ENCODE measurements at regions not wholly inside any gene's neighbourhood (a gene's known extent, or its start where the extent isn't known, plus 50 kb on each side); places are given as distances from the start of the nearest gene placed in this dataset.
"Not testable (repeated sequence)": the region's sequence is repeated elsewhere in the genome, so short reads cannot be mapped to it uniquely, and the experiment has no call there.

DNA sequence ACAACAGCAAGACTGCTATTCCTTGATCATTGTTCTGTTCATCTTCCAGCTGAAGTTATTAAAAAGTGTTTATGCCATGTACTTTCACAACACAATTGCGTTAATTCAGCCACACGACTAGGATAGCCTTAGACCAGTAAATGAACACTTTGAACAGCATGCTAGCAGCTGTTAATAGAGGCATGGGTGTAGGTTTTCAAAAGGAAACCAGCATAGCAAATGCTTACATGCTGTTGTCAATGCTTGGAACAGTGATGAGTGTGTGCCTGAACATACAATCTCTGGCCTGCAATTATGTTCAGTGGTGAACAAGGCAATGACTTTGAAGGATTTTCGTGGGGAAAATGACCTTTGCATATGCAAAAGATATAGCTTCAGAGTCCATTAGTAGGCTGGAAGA is 127.4 kb upstream of the RBM19 start:
- DNase-seq (no peak), ATAC-seq (no peak)
- Mint-ChIP-seq H3K27me3 (no peaks in the 10 kb centered on the region), H3K9me3 (ENCODE audit: low read depth) (no peaks in the 10 kb centered on the region), H3K36me3 (no peaks in the 10 kb centered on the region), H3K4me1 (no peaks in the 10 kb centered on the region), H3K27ac (no peak overlapping the region), H3K4me3 (no peak overlapping the region)
- CTCF ChIA-PET: no interaction called here

DNA sequence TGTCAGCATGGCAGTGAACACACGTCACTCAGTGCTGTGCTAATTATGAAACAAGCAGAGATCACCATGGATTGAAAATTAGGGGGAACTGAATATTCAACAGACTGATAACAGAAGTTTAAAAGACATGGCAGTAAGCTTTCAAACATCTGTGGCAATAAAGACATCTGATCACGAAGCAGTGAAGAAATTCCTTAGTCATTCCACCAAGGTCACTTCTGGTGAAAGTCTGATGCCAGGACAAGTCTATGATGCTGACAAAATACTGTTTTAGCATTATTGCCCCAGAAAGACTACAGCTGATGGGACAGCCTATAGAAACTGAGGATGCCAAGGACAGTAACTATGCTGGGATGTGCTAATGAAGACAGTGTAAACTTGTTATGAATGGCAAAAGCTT is 126.9 kb upstream of the RBM19 start:
- DNase-seq (no peak), ATAC-seq (no peak)
- no peaks in the 10 kb centered on the region for H3K4me1 Mint-ChIP-seq
- CTCF ChIA-PET: no interaction called here
- no peaks in the 10 kb centered on the region for H3K36me3 Mint-ChIP-seq
- H3K27me3 Mint-ChIP-seq: no peaks in the 10 kb centered on the region
- no peak overlapping the region for H3K4me3 Mint-ChIP-seq
- H3K27ac Mint-ChIP-seq: no peak overlapping the region
- no peaks in the 10 kb centered on the region for H3K9me3 Mint-ChIP-seq (ENCODE audit: low read depth)

DNA sequence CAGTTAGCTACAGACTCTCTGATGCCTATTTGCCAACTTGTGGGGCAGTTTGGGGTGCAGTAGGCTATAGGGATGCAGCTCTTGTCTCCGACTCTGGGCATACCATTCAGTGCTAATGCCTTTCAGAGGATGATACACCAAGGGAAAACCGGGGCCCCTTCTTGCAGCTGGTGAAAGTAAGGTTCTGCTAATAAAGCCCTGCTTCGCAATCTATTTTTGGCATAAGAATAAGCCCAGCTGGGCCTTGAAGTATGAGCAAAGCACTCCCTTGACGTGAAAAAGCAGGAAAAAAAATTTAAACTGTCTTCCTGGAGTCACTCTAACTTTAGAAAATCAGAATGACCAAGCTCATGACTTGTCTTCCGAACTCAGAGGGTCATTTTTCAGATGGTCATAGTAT is 124.1 kb upstream of the RBM19 start:
- CTCF ChIA-PET: no interaction called here
- H3K4me1 Mint-ChIP-seq: no peaks in the 10 kb centered on the region
- H3K9me3 Mint-ChIP-seq (ENCODE audit: low read depth): no peaks in the 10 kb centered on the region
- no peak overlapping the region for H3K27ac Mint-ChIP-seq
- no peaks in the 10 kb centered on the region for H3K27me3 Mint-ChIP-seq
- H3K36me3 Mint-ChIP-seq: no peaks in the 10 kb centered on the region
- ATAC-seq (no peak), DNase-seq (no peak)
- H3K4me3 Mint-ChIP-seq: no peak overlapping the region

DNA sequence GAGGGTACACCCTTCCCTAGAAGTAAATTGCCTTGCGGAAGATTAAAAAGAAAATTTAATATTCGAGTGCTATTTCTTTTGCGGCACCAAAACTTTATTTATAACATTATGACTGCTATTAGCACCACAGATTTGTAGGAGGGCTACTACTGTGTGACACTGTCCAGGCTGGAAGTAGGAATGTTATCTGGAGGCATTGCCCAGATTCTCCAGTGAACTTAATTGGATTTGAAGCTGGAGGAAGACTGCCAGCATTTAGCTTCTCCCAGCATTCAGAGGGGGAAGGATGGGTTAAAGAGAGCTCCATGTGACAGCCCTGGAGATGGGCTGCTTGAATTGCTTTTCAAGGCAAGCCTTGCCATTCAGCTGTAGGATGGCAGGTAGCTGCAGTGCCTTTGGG is 107.0 kb upstream of the RBM19 start:
- H3K27me3 Mint-ChIP-seq: no peaks in the 10 kb centered on the region
- CTCF ChIA-PET: no interaction called here
- no peak for DNase-seq
- H3K4me3 Mint-ChIP-seq: no peak overlapping the region
- ATAC-seq: no peak
- no peak overlapping the region for H3K27ac Mint-ChIP-seq
- no peaks in the 10 kb centered on the region for H3K9me3 Mint-ChIP-seq (ENCODE audit: low read depth)
- no peaks in the 10 kb centered on the region for H3K4me1 Mint-ChIP-seq
- no peaks in the 10 kb centered on the region for H3K36me3 Mint-ChIP-seq

DNA sequence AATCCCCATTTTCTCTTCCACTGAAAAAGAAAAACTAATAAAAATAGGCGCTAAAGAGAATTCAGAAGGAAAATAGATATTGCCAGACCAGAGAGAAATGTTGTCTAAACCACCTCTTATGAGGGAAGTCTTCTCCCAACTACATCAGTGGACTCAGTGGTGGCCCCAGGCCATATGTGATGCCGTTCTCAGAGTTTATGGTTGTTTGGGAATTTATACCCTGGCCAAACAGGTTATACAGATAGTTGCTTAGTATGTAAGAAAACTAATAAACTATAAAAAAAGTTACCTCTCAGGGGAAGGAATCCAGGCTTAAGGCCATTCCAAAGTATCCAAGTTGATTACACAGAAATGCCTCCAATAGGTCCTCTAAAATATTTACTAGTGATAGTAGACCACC is 103.4 kb upstream of the RBM19 start:
- H3K27me3 Mint-ChIP-seq: peaks cover under 1% of the 10 kb centered on the region
- no peak overlapping the region for H3K27ac Mint-ChIP-seq
- ATAC-seq: no peak

DNA sequence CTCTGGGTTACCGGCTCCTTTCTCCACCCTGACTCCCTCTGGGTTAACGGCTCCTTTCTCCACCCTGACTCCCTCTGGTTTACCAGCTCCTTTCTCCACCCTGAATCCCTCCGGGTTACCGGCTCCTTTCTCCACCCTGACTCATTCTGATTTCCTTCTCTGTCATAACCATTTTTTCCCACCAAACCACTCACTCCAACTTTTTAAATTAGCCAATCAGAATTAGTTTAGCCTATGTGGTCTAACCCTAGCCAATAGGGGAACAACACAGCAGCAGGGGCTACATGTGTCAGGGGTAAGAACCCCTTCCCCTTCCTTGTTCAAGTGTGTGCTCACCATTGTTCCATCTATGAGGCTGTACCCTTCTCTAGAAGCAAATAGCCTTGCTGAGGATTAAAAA is 98.4 kb upstream of the RBM19 start:
- H3K4me1 Mint-ChIP-seq: no peaks in the 10 kb centered on the region
- H3K4me3 Mint-ChIP-seq: no peak overlapping the region
- ATAC-seq: no peak
- H3K9me3 Mint-ChIP-seq (ENCODE audit: low read depth): no peaks in the 10 kb centered on the region
- H3K36me3 Mint-ChIP-seq: no peaks in the 10 kb centered on the region
- no peak for DNase-seq
- CTCF ChIA-PET: no interaction called here
- H3K27me3 Mint-ChIP-seq: peaks cover 2% of the 10 kb centered on the region
- H3K27ac Mint-ChIP-seq: no peak overlapping the region

More for the DNA sequence above, 103.4 kb upstream of the RBM19 start:
- no peaks in the 10 kb centered on the region for H3K36me3 Mint-ChIP-seq
- H3K4me1 Mint-ChIP-seq: no peaks in the 10 kb centered on the region
- DNase-seq: no peak
- H3K9me3 Mint-ChIP-seq (ENCODE audit: low read depth): no peaks in the 10 kb centered on the region
- H3K4me3 Mint-ChIP-seq: no peak overlapping the region
- CTCF ChIA-PET: no interaction called here

DNA sequence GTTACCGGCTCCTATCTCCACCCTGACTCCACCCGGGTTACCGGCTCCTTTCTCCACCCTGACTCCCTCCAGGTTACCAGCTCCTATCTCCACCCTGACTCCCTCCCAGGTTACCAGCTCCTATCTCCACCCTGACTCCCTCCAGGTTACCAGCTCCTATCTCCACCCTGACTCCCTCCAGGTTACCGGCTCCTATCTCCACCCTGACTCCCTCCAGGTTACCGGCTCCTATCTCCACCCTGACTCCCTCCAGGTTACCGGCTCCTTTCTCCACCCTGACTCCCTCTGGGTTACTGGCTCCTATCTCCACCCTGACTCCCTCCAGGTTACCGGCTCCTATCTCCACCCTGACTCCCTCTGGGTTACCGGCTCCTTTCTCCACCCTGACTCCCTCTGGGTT is 97.9 kb upstream of the RBM19 start:
- H3K27ac Mint-ChIP-seq; H3K27me3 Mint-ChIP-seq; DNase-seq; H3K36me3 Mint-ChIP-seq; CTCF ChIA-PET; H3K4me1 Mint-ChIP-seq; ATAC-seq; H3K4me3 Mint-ChIP-seq; H3K9me3 Mint-ChIP-seq (ENCODE audit: low read depth): not testable (repeated sequence)

DNA sequence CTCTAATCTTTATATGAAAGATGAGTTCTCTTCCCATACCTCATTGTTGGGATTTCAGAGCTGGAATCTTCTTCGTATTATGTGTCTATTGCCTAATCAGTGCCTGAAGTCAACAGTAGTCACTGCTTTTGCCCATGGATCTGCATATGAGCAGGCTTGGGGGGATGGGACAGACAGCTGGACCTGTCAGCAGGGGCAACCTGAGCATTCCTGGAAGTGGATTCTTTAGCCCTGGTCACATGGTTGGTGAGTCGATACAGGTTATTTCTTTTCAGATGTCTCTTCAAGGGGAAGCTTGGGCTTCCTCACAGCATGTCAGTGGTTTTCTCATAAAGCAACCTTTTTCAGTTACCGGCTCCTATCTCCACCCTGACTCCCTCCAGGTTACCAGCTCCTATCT is 97.3 kb upstream of the RBM19 start:
- DNase-seq (no peak), ATAC-seq (no peak)
- no peaks in the 10 kb centered on the region for H3K4me1 Mint-ChIP-seq
- no peaks in the 10 kb centered on the region for H3K9me3 Mint-ChIP-seq (ENCODE audit: low read depth)
- H3K27me3 Mint-ChIP-seq: peaks cover 2% of the 10 kb centered on the region
- no peak overlapping the region for H3K4me3 Mint-ChIP-seq
- H3K27ac Mint-ChIP-seq: no peak overlapping the region
- no peaks in the 10 kb centered on the region for H3K36me3 Mint-ChIP-seq
- CTCF ChIA-PET: no interaction called here

DNA sequence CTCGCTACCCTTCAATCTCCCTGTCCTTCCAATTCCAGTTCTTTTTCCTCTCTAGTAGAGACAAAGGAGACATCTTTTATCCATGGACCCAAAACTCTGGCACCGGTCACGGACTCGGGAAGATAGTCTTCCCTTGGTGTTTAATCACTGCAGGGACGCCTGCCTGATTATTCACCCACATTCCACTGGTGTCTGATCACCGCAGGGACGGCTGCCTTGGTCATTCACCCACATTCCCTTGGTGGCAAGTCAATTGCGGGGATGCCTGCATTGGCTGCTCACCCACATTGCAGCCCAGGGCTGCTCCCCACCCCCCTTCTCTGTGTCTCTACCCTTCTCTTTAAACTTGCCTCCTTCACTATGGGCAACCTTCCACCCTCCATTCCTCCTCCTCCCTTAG is 90.2 kb upstream of the RBM19 start:
- H3K9me3 Mint-ChIP-seq (ENCODE audit: low read depth); ATAC-seq; H3K36me3 Mint-ChIP-seq; H3K4me1 Mint-ChIP-seq; DNase-seq; CTCF ChIA-PET; H3K27me3 Mint-ChIP-seq; H3K27ac Mint-ChIP-seq; H3K4me3 Mint-ChIP-seq: not testable (repeated sequence)

DNA sequence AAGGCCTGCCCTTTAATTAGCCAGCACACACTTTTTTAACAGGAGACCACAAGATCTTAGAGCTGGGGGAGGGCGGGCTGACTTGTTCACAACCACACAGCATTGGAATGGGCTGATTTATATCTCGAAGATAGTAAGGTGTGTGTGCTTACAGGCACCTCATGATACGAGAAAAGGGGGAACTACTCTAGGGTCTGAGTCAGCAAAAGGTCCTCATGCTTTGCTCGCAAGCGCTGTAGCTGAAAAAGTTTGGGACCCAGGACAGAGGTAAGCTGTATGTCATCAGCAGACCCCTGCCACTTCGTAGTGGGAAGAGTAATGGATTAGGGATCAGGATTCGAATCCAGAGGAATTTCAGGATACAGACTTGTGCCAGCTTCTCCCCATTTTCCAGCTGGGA is 88.9 kb upstream of the RBM19 start:
- CTCF ChIA-PET: no interaction called here
- Mint-ChIP-seq H3K36me3 (no peaks in the 10 kb centered on the region), H3K4me1 (no peaks in the 10 kb centered on the region), H3K27ac (no peak overlapping the region), H3K4me3 (no peak overlapping the region), H3K9me3 (ENCODE audit: low read depth) (no peaks in the 10 kb centered on the region), H3K27me3 (no peaks in the 10 kb centered on the region)
- ATAC-seq (no peak), DNase-seq (no peak)

DNA sequence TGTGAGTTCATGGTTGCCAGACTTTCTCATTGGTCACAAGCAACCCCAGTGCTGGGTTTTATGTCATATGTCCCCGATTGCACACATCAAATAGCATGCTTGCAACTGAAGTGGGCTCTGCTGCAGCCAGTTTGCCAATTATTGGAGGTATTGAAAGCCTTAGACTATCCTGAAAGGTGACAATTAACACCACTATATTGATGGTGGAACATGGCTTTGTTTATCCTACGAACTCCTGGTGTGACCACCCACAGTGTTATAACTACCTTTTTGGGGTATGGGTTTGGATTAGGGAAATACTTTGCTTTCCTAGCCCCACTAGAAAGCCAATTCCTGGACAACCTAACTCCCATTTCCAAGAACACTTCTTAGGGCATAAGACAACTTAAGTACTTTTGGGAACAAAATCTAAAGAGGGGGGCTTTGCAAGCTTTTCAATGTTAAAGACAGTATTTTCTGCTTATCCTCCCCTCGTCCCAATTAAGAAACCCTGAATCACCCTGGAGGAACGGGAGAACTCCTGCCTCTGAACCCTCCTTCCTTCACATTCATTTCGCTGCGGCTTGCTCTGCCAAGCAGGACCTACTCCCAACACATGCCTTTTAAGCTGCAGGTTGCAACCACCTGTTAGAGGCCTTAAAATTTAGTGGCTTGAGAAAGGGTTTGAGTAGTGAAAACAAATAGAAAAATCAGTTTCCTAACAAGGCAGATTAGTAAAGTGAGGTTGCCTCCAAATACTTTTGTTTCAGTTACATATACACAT is 80.3 kb upstream of the RBM19 start:
- no peak overlapping the region for H3K27ac Mint-ChIP-seq
- no peaks in the 10 kb centered on the region for H3K4me1 Mint-ChIP-seq
- no peaks in the 10 kb centered on the region for H3K9me3 Mint-ChIP-seq (ENCODE audit: low read depth)
- ATAC-seq: no peak
- no peaks in the 10 kb centered on the region for H3K27me3 Mint-ChIP-seq
- no peak for DNase-seq
- CTCF ChIA-PET: no interaction called here
- H3K36me3 Mint-ChIP-seq: no peaks in the 10 kb centered on the region
- H3K4me3 Mint-ChIP-seq: no peak overlapping the region

DNA sequence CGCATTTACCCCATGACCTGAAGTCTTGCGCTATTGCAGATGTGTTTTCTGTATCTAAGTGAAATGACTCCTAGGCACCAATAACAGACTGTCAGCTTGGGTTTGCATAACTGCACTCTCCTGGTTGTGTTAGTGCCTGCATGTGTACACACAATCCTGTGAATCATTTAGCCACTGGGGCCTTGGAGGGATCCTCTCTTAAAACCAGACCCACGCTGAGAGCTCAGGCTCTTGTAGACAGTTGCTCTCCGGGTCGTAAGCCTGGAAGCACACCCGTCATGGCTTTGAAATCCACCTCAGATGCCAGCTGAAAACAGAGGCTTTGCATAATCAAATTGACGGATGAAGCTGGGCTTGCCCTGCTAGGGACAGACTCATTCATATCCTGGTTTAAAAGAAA is 79.2 kb upstream of the RBM19 start:
- no peak for ATAC-seq
- Mint-ChIP-seq H3K27ac (no peak overlapping the region), H3K9me3 (ENCODE audit: low read depth) (no peaks in the 10 kb centered on the region), H3K27me3 (no peaks in the 10 kb centered on the region), H3K4me1 (no peaks in the 10 kb centered on the region), H3K4me3 (no peak overlapping the region), H3K36me3 (no peaks in the 10 kb centered on the region)
- DNase-seq: no peak
- CTCF ChIA-PET: no interaction called here

DNA sequence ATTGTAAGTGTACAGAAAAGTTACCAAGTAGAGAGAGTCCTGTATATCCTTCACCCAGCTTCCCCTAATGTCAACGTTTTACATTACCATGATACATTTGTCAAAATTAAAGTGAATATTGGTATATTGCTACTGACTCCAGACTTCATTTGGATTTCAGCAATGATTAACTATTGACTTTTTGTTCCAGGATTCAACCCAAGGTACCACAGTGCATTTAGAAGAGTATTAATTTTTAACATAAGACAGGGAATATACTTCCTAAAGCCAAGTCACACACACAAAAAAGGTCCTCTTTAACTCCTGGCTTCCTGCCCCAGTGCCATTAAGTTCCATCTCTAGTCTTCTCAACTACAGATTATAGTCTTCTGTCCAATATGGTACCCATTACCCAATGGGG is 75.5 kb upstream of the RBM19 start:
- CTCF ChIA-PET: no interaction called here
- H3K27me3 Mint-ChIP-seq: no peaks in the 10 kb centered on the region
- ATAC-seq: no peak

DNA sequence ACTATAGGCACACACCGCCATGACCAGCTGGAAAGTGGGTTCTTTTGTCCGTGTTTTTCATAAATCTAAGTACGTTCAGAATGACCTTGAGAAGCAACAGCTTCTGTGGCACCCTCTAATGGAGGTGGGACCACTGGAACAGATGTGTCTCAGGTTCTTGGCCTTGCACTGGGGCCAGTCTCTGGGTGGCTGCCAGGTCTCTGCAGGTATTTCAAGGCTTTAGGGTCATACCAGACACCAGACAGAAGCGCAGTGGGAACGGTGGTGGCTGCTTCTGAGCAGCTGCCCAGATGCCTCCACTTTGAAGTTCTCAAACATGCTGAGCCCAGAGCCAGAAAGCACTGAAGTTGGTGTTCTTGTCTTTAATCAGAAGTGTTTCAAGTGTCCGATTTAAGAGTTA is 75.0 kb upstream of the RBM19 start:
- ATAC-seq (no peak), DNase-seq (no peak)
- Mint-ChIP-seq H3K27ac (no peak overlapping the region), H3K4me1 (no peaks in the 10 kb centered on the region), H3K36me3 (no peaks in the 10 kb centered on the region), H3K27me3 (no peaks in the 10 kb centered on the region), H3K4me3 (no peak overlapping the region), H3K9me3 (ENCODE audit: low read depth) (no peaks in the 10 kb centered on the region)
- CTCF ChIA-PET: no interaction called here

More for the DNA sequence above, 75.5 kb upstream of the RBM19 start:
- Mint-ChIP-seq H3K4me3 (no peak overlapping the region), H3K4me1 (no peaks in the 10 kb centered on the region), H3K36me3 (no peaks in the 10 kb centered on the region), H3K27ac (no peak overlapping the region), H3K9me3 (ENCODE audit: low read depth) (no peaks in the 10 kb centered on the region)
- DNase-seq: no peak

DNA sequence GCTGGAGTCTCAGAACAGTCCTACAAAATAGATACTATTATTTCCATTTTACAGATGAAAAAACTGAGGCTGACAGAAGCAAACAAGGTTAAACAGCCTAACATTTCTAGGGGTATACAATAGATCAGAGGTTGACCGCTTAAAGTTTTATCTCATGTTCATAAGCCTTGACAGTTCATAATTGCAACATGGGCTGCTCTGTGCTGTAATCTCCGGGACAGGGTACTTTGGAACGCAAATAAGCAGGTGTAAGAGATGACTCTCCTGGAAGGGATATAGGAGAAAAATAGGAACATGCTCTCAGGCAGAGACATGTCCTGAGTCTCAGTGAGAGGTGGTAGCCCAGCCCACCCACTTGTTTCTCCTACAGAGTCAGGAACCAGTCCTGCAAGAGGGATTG is 72.8 kb upstream of the RBM19 start:
- no peaks in the 10 kb centered on the region for H3K36me3 Mint-ChIP-seq
- H3K27ac Mint-ChIP-seq: no peak overlapping the region
- no peak for ATAC-seq
- DNase-seq: no peak
- CTCF ChIA-PET: no interaction called here
- H3K4me3 Mint-ChIP-seq: no peak overlapping the region
- peaks cover 2% of the 10 kb centered on the region for H3K27me3 Mint-ChIP-seq
- H3K9me3 Mint-ChIP-seq (ENCODE audit: low read depth): no peaks in the 10 kb centered on the region
- H3K4me1 Mint-ChIP-seq: no peaks in the 10 kb centered on the region
